ENCODE measurements at regions not wholly inside any gene's neighbourhood (a gene's known extent, or its start where the extent isn't known, plus 50 kb on each side); places are given as distances from the start of the nearest gene placed in this dataset.

DNA sequence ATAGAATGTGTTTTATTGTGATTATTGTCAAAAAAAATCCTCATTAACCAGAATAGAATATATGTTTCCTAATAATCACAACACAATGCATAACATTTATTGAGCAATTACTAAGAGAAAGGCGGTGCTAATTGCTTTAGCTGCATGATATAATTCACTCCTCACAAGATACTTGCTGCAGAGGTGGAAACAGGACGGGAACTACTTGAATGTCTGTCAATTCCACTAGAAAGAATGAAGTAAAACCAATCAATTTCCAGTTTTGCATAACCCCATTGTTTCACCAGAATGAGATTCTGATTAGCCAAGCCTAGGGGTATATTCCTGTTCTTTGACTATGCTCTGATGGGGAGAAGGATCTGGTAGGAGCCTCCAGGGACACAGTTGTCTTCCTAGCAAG, 239.1 kb upstream of the NRP1 start:
- Mint-ChIP-seq H3K27me3 (ENCODE audit: low read depth) (no peaks in the 10 kb centered on the region), H3K4me1 (no peaks in the 10 kb centered on the region), H3K4me3 (no peak overlapping the region), H3K27ac (no peak overlapping the region), H3K9me3 (no peaks in the 10 kb centered on the region), H3K36me3 (no peaks in the 10 kb centered on the region)
- DNase-seq (ENCODE audit: low spot score in 2 of 2, unreplicated experiment in 2 of 2) = no peak
- TF ChIP-seq, protein P1, sequence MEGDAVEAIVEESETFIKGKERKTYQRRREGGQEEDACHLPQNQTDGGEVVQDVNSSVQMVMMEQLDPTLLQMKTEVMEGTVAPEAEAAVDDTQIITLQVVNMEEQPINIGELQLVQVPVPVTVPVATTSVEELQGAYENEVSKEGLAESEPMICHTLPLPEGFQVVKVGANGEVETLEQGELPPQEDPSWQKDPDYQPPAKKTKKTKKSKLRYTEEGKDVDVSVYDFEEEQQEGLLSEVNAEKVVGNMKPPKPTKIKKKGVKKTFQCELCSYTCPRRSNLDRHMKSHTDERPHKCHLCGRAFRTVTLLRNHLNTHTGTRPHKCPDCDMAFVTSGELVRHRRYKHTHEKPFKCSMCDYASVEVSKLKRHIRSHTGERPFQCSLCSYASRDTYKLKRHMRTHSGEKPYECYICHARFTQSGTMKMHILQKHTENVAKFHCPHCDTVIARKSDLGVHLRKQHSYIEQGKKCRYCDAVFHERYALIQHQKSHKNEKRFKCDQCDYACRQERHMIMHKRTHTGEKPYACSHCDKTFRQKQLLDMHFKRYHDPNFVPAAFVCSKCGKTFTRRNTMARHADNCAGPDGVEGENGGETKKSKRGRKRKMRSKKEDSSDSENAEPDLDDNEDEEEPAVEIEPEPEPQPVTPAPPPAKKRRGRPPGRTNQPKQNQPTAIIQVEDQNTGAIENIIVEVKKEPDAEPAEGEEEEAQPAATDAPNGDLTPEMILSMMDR (IDR thresholded peaks at IDR 0.05; ENCODE audit: unreplicated experiment) = no peak

DNA sequence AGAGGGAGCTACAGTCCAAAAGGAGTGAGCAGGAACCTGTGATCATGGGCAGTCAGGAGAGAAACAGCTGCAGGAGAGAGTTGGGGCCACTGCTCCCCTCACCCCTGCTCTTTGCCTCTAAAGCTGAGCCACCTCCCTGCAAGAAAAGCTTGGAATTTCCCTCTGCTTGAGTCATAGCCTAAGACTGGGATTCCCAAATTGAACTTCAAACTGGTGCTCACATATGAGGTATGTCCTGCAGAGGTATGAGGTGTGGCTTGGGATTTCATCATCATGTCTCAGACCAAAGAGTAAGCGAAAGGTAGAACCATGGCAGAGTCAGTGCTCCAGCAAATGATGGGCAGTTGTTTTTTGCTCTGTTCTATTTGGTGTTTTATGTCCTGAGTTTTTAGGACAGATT, 237.1 kb upstream of the NRP1 start:
- Mint-ChIP-seq H3K4me1 (no peaks in the 10 kb centered on the region), H3K36me3 (no peaks in the 10 kb centered on the region), H3K4me3 (no peak overlapping the region), H3K27ac (no peak overlapping the region), H3K9me3 (no peaks in the 10 kb centered on the region), H3K27me3 (ENCODE audit: low read depth) (no peaks in the 10 kb centered on the region)
- TF ChIP-seq, protein P1 (IDR thresholded peaks at IDR 0.05; ENCODE audit: unreplicated experiment) = no peak
- no peak for DNase-seq (ENCODE audit: low spot score in 2 of 2, unreplicated experiment in 2 of 2)

DNA sequence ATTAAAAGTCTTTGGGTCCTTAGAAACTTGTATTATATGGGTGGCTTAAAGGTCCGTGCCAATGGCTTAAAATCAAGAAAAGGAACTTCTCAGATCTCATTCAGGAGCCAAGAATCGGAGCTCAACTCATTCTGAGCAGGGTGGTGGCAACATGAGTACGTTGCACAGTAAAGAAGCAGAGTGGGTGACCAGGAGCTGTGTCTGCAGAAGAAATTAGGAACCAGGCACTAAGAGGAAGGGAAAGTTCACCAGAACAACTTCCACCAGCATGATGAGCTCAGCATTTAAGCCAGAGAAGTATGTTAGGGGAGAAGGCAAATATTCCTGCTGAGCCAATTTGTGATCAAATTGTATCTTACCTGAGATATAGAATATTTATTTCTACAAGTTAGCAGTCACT, 236.0 kb upstream of the NRP1 start:
- DNase-seq (ENCODE audit: low spot score in 2 of 2, unreplicated experiment in 2 of 2) = no peak
- Mint-ChIP-seq H3K27me3 (ENCODE audit: low read depth) (no peaks in the 10 kb centered on the region), H3K36me3 (no peaks in the 10 kb centered on the region), H3K4me1 (peaks cover 6% of the 10 kb centered on the region), H3K27ac (no peak overlapping the region), H3K9me3 (no peaks in the 10 kb centered on the region), H3K4me3 (no peak overlapping the region)
- TF ChIP-seq, protein P1 (IDR thresholded peaks at IDR 0.05; ENCODE audit: unreplicated experiment) = no peak

DNA sequence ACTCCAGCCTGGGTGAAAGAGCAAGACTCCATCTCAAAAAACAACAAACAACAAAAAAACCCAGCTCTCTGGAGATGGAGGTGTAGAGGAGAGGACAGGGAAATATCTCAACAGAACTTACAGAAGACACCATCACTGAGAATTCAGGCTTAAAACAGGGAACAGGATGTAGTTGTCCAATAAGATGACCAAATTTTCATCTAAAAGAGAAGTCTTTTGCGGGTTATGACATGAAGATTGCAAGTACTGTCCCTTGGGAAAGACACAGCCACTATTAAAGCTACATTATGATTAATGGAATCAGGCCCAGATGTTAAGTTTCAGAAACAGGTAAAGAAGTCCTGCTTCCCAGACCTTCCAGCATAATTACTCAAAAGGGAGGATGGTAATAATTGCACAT, 235.2 kb upstream of the NRP1 start:
- Mint-ChIP-seq H3K36me3 (no peaks in the 10 kb centered on the region), H3K4me1 (peaks cover 11% of the 10 kb centered on the region), H3K9me3 (no peaks in the 10 kb centered on the region), H3K4me3 (no peak overlapping the region), H3K27me3 (ENCODE audit: low read depth) (no peaks in the 10 kb centered on the region), H3K27ac (no peak overlapping the region)
- no peak for DNase-seq (ENCODE audit: low spot score in 2 of 2, unreplicated experiment in 2 of 2)
- TF ChIP-seq, protein P1 (IDR thresholded peaks at IDR 0.05; ENCODE audit: unreplicated experiment) = no peak

DNA sequence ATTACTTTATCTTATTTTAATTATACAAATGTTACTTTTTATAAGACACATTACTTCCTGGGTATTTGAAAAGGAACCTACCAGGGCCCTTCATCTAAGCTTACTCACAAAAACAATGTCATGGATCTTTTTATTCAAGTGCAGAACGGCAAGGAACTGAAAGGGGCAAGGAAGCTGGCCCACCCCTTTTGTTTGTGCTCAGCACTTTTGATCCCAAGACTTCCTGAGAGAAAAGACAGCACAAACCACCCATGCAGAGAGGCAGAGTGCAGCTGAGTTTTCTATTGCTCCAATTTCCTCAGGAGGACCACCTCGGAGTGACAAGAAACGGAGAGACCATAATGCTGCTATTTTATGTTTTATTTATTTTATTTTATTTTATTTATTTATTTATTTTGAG, 232.0 kb upstream of the NRP1 start:
- H3K27ac Mint-ChIP-seq = no peak overlapping the region
- H3K4me1 Mint-ChIP-seq = peaks cover 11% of the 10 kb centered on the region
- DNase-seq (ENCODE audit: low spot score in 2 of 2, unreplicated experiment in 2 of 2) = no peak
- H3K9me3 Mint-ChIP-seq = no peaks in the 10 kb centered on the region
- no peaks in the 10 kb centered on the region for H3K36me3 Mint-ChIP-seq
- no peaks in the 10 kb centered on the region for H3K27me3 Mint-ChIP-seq (ENCODE audit: low read depth)
- H3K4me3 Mint-ChIP-seq = no peak overlapping the region
- TF ChIP-seq, protein P1 (IDR thresholded peaks at IDR 0.05; ENCODE audit: unreplicated experiment) = no peak

DNA sequence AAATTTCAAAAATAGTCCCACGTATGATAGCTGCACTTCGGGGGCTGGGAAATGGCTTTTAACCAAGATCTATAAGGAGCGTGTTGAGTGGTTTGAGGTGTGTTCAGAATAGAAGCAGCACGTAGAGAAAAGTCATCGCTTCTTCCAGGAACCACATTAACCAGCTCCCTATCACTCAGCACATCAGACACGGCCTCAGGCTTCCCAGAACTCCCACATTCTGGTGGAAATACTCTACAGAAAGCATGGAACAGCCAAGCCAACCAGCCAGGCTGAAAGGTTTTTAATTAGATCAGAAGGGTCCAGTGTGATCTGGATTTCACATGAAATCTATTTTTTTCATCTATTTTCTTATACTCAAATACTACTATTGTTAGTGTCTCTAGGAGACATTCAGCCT, 231.5 kb upstream of the NRP1 start:
- TF ChIP-seq, protein P1 (IDR thresholded peaks at IDR 0.05; ENCODE audit: unreplicated experiment) = no peak
- Mint-ChIP-seq H3K27ac (peak overlapping the region; percentile 4), H3K36me3 (no peaks in the 10 kb centered on the region), H3K9me3 (no peaks in the 10 kb centered on the region), H3K4me1 (peaks cover 11% of the 10 kb centered on the region), H3K4me3 (no peak overlapping the region), H3K27me3 (ENCODE audit: low read depth) (no peaks in the 10 kb centered on the region)
- no peak for DNase-seq (ENCODE audit: low spot score in 2 of 2, unreplicated experiment in 2 of 2)

All from mesothelial cell of epicardium (in vitro differentiated cells).